ENCODE measurements at regions not wholly inside any gene's neighbourhood (a gene's known extent, or its start where the extent isn't known, plus 50 kb on each side); places are given as distances from the start of the nearest gene placed in this dataset.

- H3K4me3 ChIP-seq (ENCODE audit: low read depth, low read length) = no peak overlapping the region
- DNase-seq (ENCODE audit: low read depth) = no peak
- no peak for TF ChIP-seq CTCF (conservative IDR thresholded peaks at IDR 0.05; ENCODE audit: low read depth, low read length)
Measured at GRCh38 chr1:30187413-30188023, 535.9 kb downstream of the MATN1 start.

- no peak for DNase-seq (ENCODE audit: low read depth)
- TF ChIP-seq CTCF (conservative IDR thresholded peaks at IDR 0.05; ENCODE audit: low read depth, low read length) = no peak
- H3K4me3 ChIP-seq (ENCODE audit: low read depth, low read length) = no peak overlapping the region
Measured at GRCh38 chr1:30186586-30186985, 536.8 kb downstream of the MATN1 start.

DNA sequence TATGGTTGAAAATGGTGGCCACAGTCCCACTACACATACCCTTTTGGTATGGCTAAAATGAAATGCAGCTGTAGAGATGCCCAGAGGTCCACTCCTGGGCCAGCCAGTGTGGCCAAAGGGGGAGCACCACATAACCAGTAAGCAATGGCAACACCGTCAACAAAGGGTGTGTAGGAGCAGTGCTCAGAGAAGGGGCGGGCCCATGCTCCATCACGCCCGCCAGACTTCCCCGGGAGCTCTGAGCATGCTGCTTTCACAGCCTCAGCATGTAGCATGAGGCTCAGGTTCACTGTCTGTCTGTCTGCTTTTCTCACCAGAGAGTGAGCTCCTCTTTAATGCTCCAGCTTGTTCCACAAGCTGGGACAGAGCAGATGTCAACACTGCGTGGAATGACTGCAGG lies 537.6 kb downstream of the MATN1 start:
- DNase-seq (ENCODE audit: low read depth) = no peak
- no peak overlapping the region for H3K4me3 ChIP-seq (ENCODE audit: low read depth, low read length)
- no peak for TF ChIP-seq CTCF (conservative IDR thresholded peaks at IDR 0.05; ENCODE audit: low read depth, low read length)

DNA sequence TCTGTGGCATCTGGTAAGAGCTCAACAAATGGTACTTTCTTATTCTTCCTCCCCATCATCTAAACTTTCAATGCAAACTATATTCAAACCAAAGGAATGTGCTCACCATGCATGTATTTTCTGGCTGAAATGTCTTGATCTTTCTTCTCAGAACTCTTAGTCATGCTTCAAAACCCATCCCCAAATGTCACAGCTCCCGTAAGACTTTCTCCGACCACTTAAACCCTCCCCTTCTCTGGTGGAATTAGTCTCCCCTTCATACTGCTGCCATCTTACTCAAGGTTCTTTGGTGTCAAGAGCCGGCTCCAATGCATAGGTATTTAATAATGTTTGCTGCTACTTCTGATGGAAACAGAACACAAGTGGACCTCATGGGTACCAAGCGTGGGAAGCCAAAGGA lies 538.1 kb downstream of the MATN1 start:
- TF ChIP-seq CTCF (conservative IDR thresholded peaks at IDR 0.05; ENCODE audit: low read depth, low read length) = no peak
- DNase-seq (ENCODE audit: low read depth) = no peak
- H3K4me3 ChIP-seq (ENCODE audit: low read depth, low read length) = no peak overlapping the region

GRCh38 chr1:30184393-30185141 lies 538.8 kb downstream of the MATN1 start:
- TF ChIP-seq CTCF (conservative IDR thresholded peaks at IDR 0.05; ENCODE audit: low read depth, low read length) = no peak

DNA sequence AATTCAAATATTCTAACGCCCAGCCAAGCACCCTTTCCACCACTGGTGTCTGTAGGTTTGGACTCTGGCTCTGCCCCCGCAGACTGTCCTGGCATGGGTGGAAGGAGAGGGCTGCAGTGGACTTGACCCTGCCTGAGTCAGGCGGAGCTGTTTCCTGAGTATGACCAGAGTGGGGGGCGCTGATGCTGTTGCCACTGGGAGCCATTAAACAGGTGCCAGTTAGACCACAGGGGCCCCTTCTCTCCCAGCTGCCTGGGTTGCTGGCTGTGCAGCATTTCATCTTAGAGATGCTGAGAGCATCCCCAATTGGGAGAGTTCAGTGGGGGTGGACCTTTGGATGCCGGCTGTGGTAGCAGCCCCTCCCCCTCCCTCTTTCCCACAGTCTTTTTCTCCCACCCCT lies 539.5 kb downstream of the MATN1 start:
- DNase-seq (ENCODE audit: low read depth) = no peak
- TF ChIP-seq CTCF (conservative IDR thresholded peaks at IDR 0.05; ENCODE audit: low read depth, low read length) = no peak
- no peak overlapping the region for H3K4me3 ChIP-seq (ENCODE audit: low read depth, low read length)

More at GRCh38 chr1:30184393-30185141, 538.8 kb downstream of the MATN1 start:
- no peak overlapping the region for H3K4me3 ChIP-seq (ENCODE audit: low read depth, low read length)
- DNase-seq (ENCODE audit: low read depth) = no peak

DNA sequence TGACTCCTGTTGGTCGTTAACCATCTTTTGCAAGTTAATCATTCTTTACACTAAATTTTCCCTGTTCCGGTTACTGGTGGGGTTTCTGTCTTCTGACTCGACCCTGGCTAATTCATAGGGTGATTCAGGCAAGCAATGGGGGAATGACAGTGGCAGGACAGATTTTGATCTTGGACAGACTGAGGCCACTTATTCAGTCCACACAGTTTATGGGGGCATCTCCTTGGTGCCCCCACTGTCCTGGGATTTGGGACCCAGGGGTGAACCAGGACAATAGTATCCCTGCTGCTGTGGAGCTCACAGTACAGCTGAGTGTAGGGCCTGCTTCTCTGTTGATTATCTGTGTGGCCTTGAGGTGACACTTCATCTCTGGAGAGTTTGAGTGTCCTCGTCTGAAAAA lies 540.4 kb downstream of the MATN1 start:
- DNase-seq (ENCODE audit: low read depth) = no peak
- TF ChIP-seq CTCF (conservative IDR thresholded peaks at IDR 0.05; ENCODE audit: low read depth, low read length) = no peak
- no peak overlapping the region for H3K4me3 ChIP-seq (ENCODE audit: low read depth, low read length)

Data from choroid plexus epithelial cell (primary cell).